Medulla oblongata (tissue), 1 donor: ENCODE measurements at regions not wholly inside any gene's neighbourhood (a gene's known extent, or its start where the extent isn't known, plus 50 kb on each side); places are given as distances from the start of the nearest gene placed in this dataset.
"Not testable (repeated sequence)": the region's sequence is repeated elsewhere in the genome, so short reads cannot be mapped to it uniquely, and the experiment has no call there.

Source experiments
- DNase-seq: peaks from one replicate; pipeline ENCODE4 v3.0.0-alpha.2; 2015; ENCODE audit errors: extremely low spot score

- no peak for DNase-seq
Observed at GRCh38 chr9:85487872-85488271, 253.9 kb downstream of the AGTPBP1 start.

- no peak for DNase-seq
Observed at GRCh38 chr9:85484235-85484634, 257.5 kb downstream of the AGTPBP1 start.

GRCh38 chr9:85483208-85483607 is 258.5 kb downstream of the AGTPBP1 start:
- no peak for DNase-seq

GRCh38 chr9:85479305-85479704 is 262.4 kb downstream of the AGTPBP1 start:
- no peak for DNase-seq

GRCh38 chr9:85478847-85479246 is 262.9 kb downstream of the AGTPBP1 start:
- no peak for DNase-seq

GRCh38 chr9:85474896-85475295 is 266.9 kb downstream of the AGTPBP1 start:
- DNase-seq = not testable (repeated sequence)

- no peak for DNase-seq
Observed at GRCh38 chr9:85471791-85472190, 270.0 kb downstream of the AGTPBP1 start.

- no peak for DNase-seq
Observed at GRCh38 chr9:85469041-85469440, 272.7 kb downstream of the AGTPBP1 start.

- no peak for DNase-seq
Observed at GRCh38 chr9:85466834-85467233, 274.9 kb downstream of the AGTPBP1 start.

- DNase-seq = not testable (repeated sequence)
Observed at GRCh38 chr9:85458114-85458864, 283.5 kb downstream of the AGTPBP1 start.

GRCh38 chr9:85453850-85454249 is 287.9 kb downstream of the AGTPBP1 start:
- no peak for DNase-seq

GRCh38 chr9:85452841-85453240 is 288.9 kb downstream of the AGTPBP1 start:
- no peak for DNase-seq

GRCh38 chr9:85451680-85452079 is 290.1 kb downstream of the AGTPBP1 start:
- no peak for DNase-seq

- DNase-seq = no peak
Observed at GRCh38 chr9:85445887-85446286, 295.9 kb downstream of the AGTPBP1 start.

- no peak for DNase-seq
Observed at GRCh38 chr9:85444243-85444642, 297.5 kb downstream of the AGTPBP1 start.

GRCh38 chr9:85443190-85443598 is 298.6 kb downstream of the AGTPBP1 start:
- DNase-seq = no peak

GRCh38 chr9:85439791-85440190 is 302.0 kb downstream of the AGTPBP1 start:
- no peak for DNase-seq

GRCh38 chr9:85433956-85434355 is 307.8 kb downstream of the AGTPBP1 start:
- DNase-seq = not testable (repeated sequence)

- not testable (repeated sequence) for DNase-seq
Observed at GRCh38 chr9:85433551-85433950, 308.2 kb downstream of the AGTPBP1 start.

- DNase-seq = no peak
Observed at GRCh38 chr9:85433046-85433445, 308.7 kb downstream of the AGTPBP1 start.

- DNase-seq = no peak
Observed at GRCh38 chr9:85432599-85432998, 309.2 kb downstream of the AGTPBP1 start.

- no peak for DNase-seq
Observed at GRCh38 chr9:85431339-85432102, 310.2 kb downstream of the AGTPBP1 start.
